Cardiac muscle cell (in vitro differentiated cells and primary cell): ENCODE measurements at regions not wholly inside any gene's neighbourhood (a gene's known extent, or its start where the extent isn't known, plus 50 kb on each side); places are given as distances from the start of the nearest gene placed in this dataset.
A peak's percentile ranks its signal among the peaks of the same experiment; 100 is the strongest.

ENCODE experiments used
- DNase-seq, 2 donors: peaks; one replicate each; pipeline versions ENCODE4 v3.0.0 to v3.0.0-alpha.2; 2010 to 2017; ENCODE audit warnings: low read depth in 1 of 2, low spot score in 1 of 2
- H3K27ac ChIP-seq: fragments of 200-600 bp; sonication (generic); 2 replicates; pipeline ENCODE4 v1.5.1; 2016
- H3K27me3 ChIP-seq: fragments of 200-600 bp; sonication (generic); 2 replicates; pipeline ENCODE4 v1.6.0; 2016; ENCODE audit warnings: control low read depth
- H3K36me3 ChIP-seq: fragments of 200-600 bp; sonication (generic); 2 replicates; pipeline ENCODE4 v1.5.1; 2016; ENCODE audit warnings: control low read depth
- H3K4me1 ChIP-seq: fragments of 200-600 bp; sonication (generic); 2 replicates; pipeline ENCODE4 v1.8.1; 2017; ENCODE audit warnings: low read depth, mild to moderate bottlenecking, mixed run types
- H3K4me3 ChIP-seq: fragments of 200-600 bp; sonication (generic); 2 replicates; pipeline ENCODE4 v1.5.1; 2016; ENCODE audit warnings: mild to moderate bottlenecking
- H3K9me3 ChIP-seq: fragments of 200-600 bp; sonication (generic); 2 replicates; pipeline ENCODE4 v1.5.1; 2017; ENCODE audit warnings: low read depth, mild to moderate bottlenecking, control low read depth
- TF ChIP-seq, protein P1 (sequence below): IDR thresholded peaks from 2 replicates; pipeline ENCODE4 v1.5.1; 2012; ENCODE audit warnings: low read depth, mild to moderate bottlenecking, low read length

DNA sequence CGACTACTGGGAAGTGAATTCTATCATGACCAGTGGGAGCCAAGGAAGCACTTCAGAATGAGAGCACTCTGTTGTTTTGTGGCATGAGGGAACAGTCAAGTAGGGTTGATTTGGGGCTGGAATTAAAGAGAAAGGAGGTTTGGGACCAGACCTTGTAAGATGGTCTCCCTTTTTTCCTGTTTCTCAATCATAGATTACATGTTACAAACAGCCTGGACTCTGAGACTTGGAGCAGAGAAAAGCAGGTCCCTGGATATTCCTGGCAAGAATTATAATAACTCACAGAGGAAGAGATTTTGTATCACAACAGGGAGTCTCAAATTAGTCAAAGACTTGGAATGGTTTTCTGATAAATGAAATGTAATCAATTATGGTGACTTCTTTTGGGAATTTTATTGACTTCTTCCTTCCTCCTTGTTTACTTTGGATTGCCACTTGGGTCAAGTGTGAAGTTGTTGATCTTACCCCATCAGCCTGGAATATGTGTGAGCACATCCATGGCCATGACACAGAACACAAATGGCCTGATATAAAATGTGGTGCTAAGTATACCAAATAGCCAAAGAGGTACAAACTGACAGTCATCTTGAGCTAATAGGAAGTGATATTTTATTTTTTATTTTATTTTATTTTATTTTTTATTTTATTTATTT, 131.0 kb upstream of the OSMR start:
- Histone ChIP-seq H3K27ac (no peak overlapping the region), H3K4me1 (peaks cover 13% of the 10 kb centered on the region), H3K4me3 (no peak overlapping the region), H3K36me3 (no peaks in the 10 kb centered on the region), H3K27me3 (no peaks in the 10 kb centered on the region), H3K9me3 (no peaks in the 10 kb centered on the region)
- TF ChIP-seq, protein P1, sequence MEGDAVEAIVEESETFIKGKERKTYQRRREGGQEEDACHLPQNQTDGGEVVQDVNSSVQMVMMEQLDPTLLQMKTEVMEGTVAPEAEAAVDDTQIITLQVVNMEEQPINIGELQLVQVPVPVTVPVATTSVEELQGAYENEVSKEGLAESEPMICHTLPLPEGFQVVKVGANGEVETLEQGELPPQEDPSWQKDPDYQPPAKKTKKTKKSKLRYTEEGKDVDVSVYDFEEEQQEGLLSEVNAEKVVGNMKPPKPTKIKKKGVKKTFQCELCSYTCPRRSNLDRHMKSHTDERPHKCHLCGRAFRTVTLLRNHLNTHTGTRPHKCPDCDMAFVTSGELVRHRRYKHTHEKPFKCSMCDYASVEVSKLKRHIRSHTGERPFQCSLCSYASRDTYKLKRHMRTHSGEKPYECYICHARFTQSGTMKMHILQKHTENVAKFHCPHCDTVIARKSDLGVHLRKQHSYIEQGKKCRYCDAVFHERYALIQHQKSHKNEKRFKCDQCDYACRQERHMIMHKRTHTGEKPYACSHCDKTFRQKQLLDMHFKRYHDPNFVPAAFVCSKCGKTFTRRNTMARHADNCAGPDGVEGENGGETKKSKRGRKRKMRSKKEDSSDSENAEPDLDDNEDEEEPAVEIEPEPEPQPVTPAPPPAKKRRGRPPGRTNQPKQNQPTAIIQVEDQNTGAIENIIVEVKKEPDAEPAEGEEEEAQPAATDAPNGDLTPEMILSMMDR = no peak
- DNase-seq = no peak

- no peaks in the 10 kb centered on the region for H3K36me3 ChIP-seq
- TF ChIP-seq, protein P1 = no peak
- peaks cover 13% of the 10 kb centered on the region for H3K4me1 ChIP-seq
- no peak overlapping the region for H3K27ac ChIP-seq
- H3K4me3 ChIP-seq = no peak overlapping the region
- DNase-seq = no peak
- H3K9me3 ChIP-seq = no peaks in the 10 kb centered on the region
- no peaks in the 10 kb centered on the region for H3K27me3 ChIP-seq
These were observed 130.1 kb upstream of the OSMR start for GRCh38 chr5:38715696-38716095.

GRCh38 chr5:38716516-38716915, 129.3 kb upstream of the OSMR start:
- TF ChIP-seq, protein P1 = no peak
- no peak overlapping the region for H3K27ac ChIP-seq
- H3K4me3 ChIP-seq = no peak overlapping the region
- H3K4me1 ChIP-seq = peaks cover 13% of the 10 kb centered on the region
- no peaks in the 10 kb centered on the region for H3K27me3 ChIP-seq
- H3K36me3 ChIP-seq = no peaks in the 10 kb centered on the region
- DNase-seq = no peak
- no peaks in the 10 kb centered on the region for H3K9me3 ChIP-seq

DNA sequence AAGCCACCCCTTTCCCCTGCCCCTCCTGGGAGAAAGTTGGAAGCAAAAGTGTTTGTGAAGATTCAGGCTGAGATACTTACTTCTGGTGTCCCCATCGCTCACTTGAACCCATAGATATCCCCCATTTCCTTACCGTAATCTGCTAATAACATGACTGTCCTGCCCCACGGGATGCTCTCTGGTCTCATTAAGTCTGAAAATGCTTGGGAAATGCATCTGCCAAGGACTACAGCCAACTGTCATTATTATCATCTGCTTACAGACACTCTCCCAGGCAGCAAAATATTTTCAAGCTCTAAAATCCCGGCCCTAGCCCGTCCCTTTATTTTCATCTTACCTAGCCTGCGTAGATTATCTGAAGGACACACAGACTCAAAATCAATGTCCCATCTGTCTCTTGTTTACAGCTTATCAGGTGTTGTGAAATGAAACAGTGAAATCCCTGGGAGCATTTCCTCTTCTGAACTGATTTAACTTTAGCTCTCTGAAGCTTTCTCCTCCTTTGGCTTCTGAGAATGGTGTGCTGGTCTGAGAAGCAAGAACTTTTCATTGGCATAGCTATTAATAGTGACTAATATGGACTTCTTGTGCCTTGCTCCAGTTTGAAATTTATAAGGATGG, 126.9 kb upstream of the OSMR start:
- DNase-seq = peak in 1 of 2 donors; percentile 54
- no peaks in the 10 kb centered on the region for H3K9me3 ChIP-seq
- no peaks in the 10 kb centered on the region for H3K36me3 ChIP-seq
- H3K4me1 ChIP-seq = peaks cover 13% of the 10 kb centered on the region
- TF ChIP-seq, protein P1 = no peak
- peak overlapping the region; percentile 74 for H3K27ac ChIP-seq
- no peaks in the 10 kb centered on the region for H3K27me3 ChIP-seq
- no peak overlapping the region for H3K4me3 ChIP-seq

DNA sequence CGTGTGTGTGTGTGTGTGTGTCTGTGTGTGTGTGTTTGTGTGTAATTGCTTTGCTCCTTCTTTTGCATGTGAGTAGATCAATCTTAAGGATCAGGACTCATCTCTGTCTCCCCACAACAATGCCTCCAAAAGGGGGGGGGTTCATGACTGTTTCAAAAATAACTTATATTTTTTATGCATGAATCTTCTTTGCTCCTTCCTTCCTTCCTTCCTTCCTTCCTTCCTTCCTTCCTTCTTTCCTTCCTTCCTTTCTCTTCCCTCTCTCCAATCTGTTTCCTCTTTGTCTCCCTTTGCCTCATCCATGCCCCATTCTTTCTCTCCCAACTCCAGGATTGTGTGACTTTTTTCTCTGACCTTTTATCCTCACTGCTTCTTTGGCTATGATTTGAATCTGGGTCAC, 126.4 kb upstream of the OSMR start:
- Histone ChIP-seq H3K4me3 (no peak overlapping the region), H3K27me3 (no peaks in the 10 kb centered on the region), H3K36me3 (no peaks in the 10 kb centered on the region), H3K9me3 (no peaks in the 10 kb centered on the region), H3K4me1 (peaks cover 13% of the 10 kb centered on the region), H3K27ac (peak overlapping the region; percentile 74)
- no peak for DNase-seq
- TF ChIP-seq, protein P1 = no peak
